ENCODE measurements at regions not wholly inside any gene's neighbourhood (a gene's known extent, or its start where the extent isn't known, plus 50 kb on each side); places are given as distances from the start of the nearest gene placed in this dataset.

GRCh38 chrX:96563646-96564045, 121.0 kb upstream of the DIAPH2 start:
- Histone ChIP-seq H3K4me1 (ENCODE audit: insufficient read depth, poor library complexity, severe bottlenecking) (no peaks in the 10 kb centered on the region), H3K36me3 (ENCODE audit: low read depth) (no peaks in the 10 kb centered on the region), H3K27me3 (ENCODE audit: insufficient read depth, poor library complexity, severe bottlenecking) (no peaks in the 10 kb centered on the region), H3K4me3 (ENCODE audit: severe bottlenecking) (no peak overlapping the region), H3K9me3 (ENCODE audit: severe bottlenecking) (no peaks in the 10 kb centered on the region), H3K27ac (ENCODE audit: poor library complexity, severe bottlenecking) (no peak overlapping the region)
- TF ChIP-seq CTCF (IDR thresholded peaks at IDR 0.05; ENCODE audit: poor library complexity, severe bottlenecking), result no peak
- ATAC-seq (ENCODE audit: low read depth) (no peak), DNase-seq (ENCODE audit: low spot score) (no peak)

- H3K27me3 ChIP-seq (ENCODE audit: insufficient read depth, poor library complexity, severe bottlenecking), result no peaks in the 10 kb centered on the region
- no peak overlapping the region for H3K27ac ChIP-seq (ENCODE audit: poor library complexity, severe bottlenecking)
- ATAC-seq (ENCODE audit: low read depth) (no peak), DNase-seq (ENCODE audit: low spot score) (no peak)
- no peak for TF ChIP-seq CTCF (IDR thresholded peaks at IDR 0.05; ENCODE audit: poor library complexity, severe bottlenecking)
- no peak overlapping the region for H3K4me3 ChIP-seq (ENCODE audit: severe bottlenecking)
- no peaks in the 10 kb centered on the region for H3K9me3 ChIP-seq (ENCODE audit: severe bottlenecking)
- no peaks in the 10 kb centered on the region for H3K4me1 ChIP-seq (ENCODE audit: insufficient read depth, poor library complexity, severe bottlenecking)
- no peaks in the 10 kb centered on the region for H3K36me3 ChIP-seq (ENCODE audit: low read depth)
These were observed 120.0 kb upstream of the DIAPH2 start for GRCh38 chrX:96564595-96564994.

DNA sequence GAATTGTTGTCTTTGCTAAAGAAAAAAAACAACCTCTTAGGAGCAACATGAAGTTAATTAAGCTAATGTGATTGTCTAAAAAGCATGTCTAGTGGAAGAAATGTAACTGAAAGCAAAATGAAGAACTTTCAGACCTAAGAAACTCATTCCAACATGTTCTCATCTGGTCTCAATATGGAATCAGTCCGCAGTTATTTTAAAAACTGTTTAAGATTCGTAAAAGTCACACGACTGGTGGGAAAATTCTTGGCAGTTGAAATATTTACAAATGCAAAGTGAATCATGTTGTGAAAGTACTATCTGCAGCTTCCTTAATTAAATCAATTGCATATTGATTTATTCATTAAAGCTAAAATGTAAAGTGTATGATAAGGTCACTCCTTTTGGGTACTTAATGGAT, 117.8 kb upstream of the DIAPH2 start:
- TF ChIP-seq CTCF (IDR thresholded peaks at IDR 0.05; ENCODE audit: poor library complexity, severe bottlenecking), result no peak
- no peak overlapping the region for H3K4me3 ChIP-seq (ENCODE audit: severe bottlenecking)

GRCh38 chrX:96568071-96568470, 116.6 kb upstream of the DIAPH2 start:
- ATAC-seq (ENCODE audit: low read depth), result no peak
- TF ChIP-seq CTCF (IDR thresholded peaks at IDR 0.05; ENCODE audit: poor library complexity, severe bottlenecking), result no peak
- Histone ChIP-seq H3K36me3 (ENCODE audit: low read depth) (no peaks in the 10 kb centered on the region), H3K4me1 (ENCODE audit: insufficient read depth, poor library complexity, severe bottlenecking) (no peaks in the 10 kb centered on the region), H3K4me3 (ENCODE audit: severe bottlenecking) (no peak overlapping the region), H3K27ac (ENCODE audit: poor library complexity, severe bottlenecking) (no peak overlapping the region), H3K9me3 (ENCODE audit: severe bottlenecking) (no peaks in the 10 kb centered on the region), H3K27me3 (ENCODE audit: insufficient read depth, poor library complexity, severe bottlenecking) (no peaks in the 10 kb centered on the region)
- DNase-seq (ENCODE audit: low spot score), result no peak

More for the DNA sequence above, 117.8 kb upstream of the DIAPH2 start:
- Histone ChIP-seq H3K27ac (ENCODE audit: poor library complexity, severe bottlenecking) (no peak overlapping the region), H3K4me1 (ENCODE audit: insufficient read depth, poor library complexity, severe bottlenecking) (no peaks in the 10 kb centered on the region), H3K27me3 (ENCODE audit: insufficient read depth, poor library complexity, severe bottlenecking) (no peaks in the 10 kb centered on the region), H3K36me3 (ENCODE audit: low read depth) (no peaks in the 10 kb centered on the region), H3K9me3 (ENCODE audit: severe bottlenecking) (no peaks in the 10 kb centered on the region)
- DNase-seq (ENCODE audit: low spot score) (no peak), ATAC-seq (ENCODE audit: low read depth) (no peak)

DNA sequence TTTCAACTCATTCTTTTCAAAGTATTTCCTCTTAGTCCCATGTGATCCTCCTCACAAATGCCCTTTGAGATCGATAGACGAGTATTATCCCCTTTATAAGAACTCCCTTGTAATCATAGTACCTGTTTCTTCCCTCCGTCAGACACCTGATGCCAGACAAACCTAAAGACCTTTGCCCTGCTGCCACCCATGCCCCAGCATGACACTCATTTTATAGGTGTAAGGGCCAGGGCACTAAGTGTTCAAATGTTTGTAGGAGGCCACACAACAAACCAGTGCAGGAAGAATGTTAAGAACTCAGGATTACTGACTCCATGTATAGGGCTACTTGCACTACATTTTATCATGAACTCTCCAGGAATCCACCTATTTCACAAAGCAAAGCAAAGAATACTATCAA, 115.6 kb upstream of the DIAPH2 start:
- TF ChIP-seq CTCF (IDR thresholded peaks at IDR 0.05; ENCODE audit: poor library complexity, severe bottlenecking), result no peak
- no peaks in the 10 kb centered on the region for H3K9me3 ChIP-seq (ENCODE audit: severe bottlenecking)
- H3K27me3 ChIP-seq (ENCODE audit: insufficient read depth, poor library complexity, severe bottlenecking), result no peaks in the 10 kb centered on the region
- no peak overlapping the region for H3K27ac ChIP-seq (ENCODE audit: poor library complexity, severe bottlenecking)
- no peaks in the 10 kb centered on the region for H3K4me1 ChIP-seq (ENCODE audit: insufficient read depth, poor library complexity, severe bottlenecking)
- DNase-seq (ENCODE audit: low spot score), result no peak
- ATAC-seq (ENCODE audit: low read depth), result no peak
- H3K36me3 ChIP-seq (ENCODE audit: low read depth), result no peaks in the 10 kb centered on the region
- no peak overlapping the region for H3K4me3 ChIP-seq (ENCODE audit: severe bottlenecking)

Data from RWPE2 (cell line).